Testis (tissue), 2 donors: ENCODE measurements at regions not wholly inside any gene's neighbourhood (a gene's known extent, or its start where the extent isn't known, plus 50 kb on each side); places are given as distances from the start of the nearest gene placed in this dataset.

Source experiments
- CTCF ChIP-seq, 3 experiments: fragments of 450-650 bp in 2 of 3; fragments of 200-600 bp in 1 of 3; sonication (generic) in 1 of 3; IDR thresholded peaks; one replicate each; pipeline ENCODE4 v1.5.1; 2016 to 2019; ENCODE audit warnings: antibody characterized with exemption in 3 of 3, mild to moderate bottlenecking in 2 of 3, moderate library complexity in 1 of 3
- POLR2A ChIP-seq: fragments of 450-650 bp; IDR thresholded peaks from one replicate; pipeline ENCODE4 v1.6.1; 2017; ENCODE audit warnings: antibody characterized with exemption, mild to moderate bottlenecking, moderate library complexity

GRCh38 chr4:80126435-80126834 lies 53.4 kb upstream of the ANTXR2 start:
- no peak for TF ChIP-seq CTCF (IDR thresholded peaks at IDR 0.05)
- no peak for TF ChIP-seq POLR2A
